GM21526 (cell line): ENCODE measurements at regions not wholly inside any gene's neighbourhood (a gene's known extent, or its start where the extent isn't known, plus 50 kb on each side); places are given as distances from the start of the nearest gene placed in this dataset.
"Not testable (repeated sequence)": the region's sequence is repeated elsewhere in the genome, so short reads cannot be mapped to it uniquely, and the experiment has no call there.

Experiments used
- ATAC-seq: cut with Tn5 transposase; IDR thresholded peaks from one replicate; pipeline ENCODE4 v1.9.1; 2021; ENCODE audit warnings: moderate library complexity; ENCODE audit not compliant: unreplicated experiment, low FRiP score

GRCh38 chr3:56928379-56929068 lies 126.8 kb upstream of the ARHGEF3 start:
- no peak for ATAC-seq

- no peak for ATAC-seq
Observed at GRCh38 chr3:56927855-56928254, 126.1 kb upstream of the ARHGEF3 start.

GRCh38 chr3:56926947-56927282 lies 125.2 kb upstream of the ARHGEF3 start:
- no peak for ATAC-seq

- ATAC-seq: no peak
Observed at GRCh38 chr3:56926243-56926946, 124.6 kb upstream of the ARHGEF3 start.

- ATAC-seq: not testable (repeated sequence)
Observed at GRCh38 chr3:56924700-56925099, 123.0 kb upstream of the ARHGEF3 start.

- no peak for ATAC-seq
Observed at GRCh38 chr3:56923526-56924224, 121.9 kb upstream of the ARHGEF3 start.

- peak; percentile 32 for ATAC-seq
Observed at GRCh38 chr3:56921573-56922453, 120.1 kb upstream of the ARHGEF3 start.

GRCh38 chr3:56919797-56920195 lies 118.0 kb upstream of the ARHGEF3 start:
- no peak for ATAC-seq

- no peak for ATAC-seq
Observed at GRCh38 chr3:56919137-56919796, 117.5 kb upstream of the ARHGEF3 start.

- ATAC-seq: peak; percentile 42
Observed at GRCh38 chr3:56918111-56918568, 116.4 kb upstream of the ARHGEF3 start.

- peak; percentile 56 for ATAC-seq
Observed at GRCh38 chr3:56917361-56918110, 115.8 kb upstream of the ARHGEF3 start.

GRCh38 chr3:56916716-56917360 lies 115.1 kb upstream of the ARHGEF3 start:
- ATAC-seq: no peak

- ATAC-seq: peak; percentile 49
Observed at GRCh38 chr3:56915966-56916586, 114.3 kb upstream of the ARHGEF3 start.

GRCh38 chr3:56914646-56915045 lies 112.9 kb upstream of the ARHGEF3 start:
- no peak for ATAC-seq

- no peak for ATAC-seq
Observed at GRCh38 chr3:56911363-56911762, 109.6 kb upstream of the ARHGEF3 start.

- ATAC-seq: no peak
Observed at GRCh38 chr3:56909349-56909748, 107.6 kb upstream of the ARHGEF3 start.

- ATAC-seq: no peak
Observed at GRCh38 chr3:56908004-56908403, 106.3 kb upstream of the ARHGEF3 start.

GRCh38 chr3:56904552-56905215 lies 102.9 kb upstream of the ARHGEF3 start:
- ATAC-seq: no peak
